Left kidney (tissue), 1 donor: ENCODE measurements at regions not wholly inside any gene's neighbourhood (a gene's known extent, or its start where the extent isn't known, plus 50 kb on each side); places are given as distances from the start of the nearest gene placed in this dataset.
"Not testable (repeated sequence)": the region's sequence is repeated elsewhere in the genome, so short reads cannot be mapped to it uniquely, and the experiment has no call there.

Source experiments
- DNase-seq: peaks from one replicate; pipeline ENCODE4 v3.0.0-alpha.2; 2013

DNA sequence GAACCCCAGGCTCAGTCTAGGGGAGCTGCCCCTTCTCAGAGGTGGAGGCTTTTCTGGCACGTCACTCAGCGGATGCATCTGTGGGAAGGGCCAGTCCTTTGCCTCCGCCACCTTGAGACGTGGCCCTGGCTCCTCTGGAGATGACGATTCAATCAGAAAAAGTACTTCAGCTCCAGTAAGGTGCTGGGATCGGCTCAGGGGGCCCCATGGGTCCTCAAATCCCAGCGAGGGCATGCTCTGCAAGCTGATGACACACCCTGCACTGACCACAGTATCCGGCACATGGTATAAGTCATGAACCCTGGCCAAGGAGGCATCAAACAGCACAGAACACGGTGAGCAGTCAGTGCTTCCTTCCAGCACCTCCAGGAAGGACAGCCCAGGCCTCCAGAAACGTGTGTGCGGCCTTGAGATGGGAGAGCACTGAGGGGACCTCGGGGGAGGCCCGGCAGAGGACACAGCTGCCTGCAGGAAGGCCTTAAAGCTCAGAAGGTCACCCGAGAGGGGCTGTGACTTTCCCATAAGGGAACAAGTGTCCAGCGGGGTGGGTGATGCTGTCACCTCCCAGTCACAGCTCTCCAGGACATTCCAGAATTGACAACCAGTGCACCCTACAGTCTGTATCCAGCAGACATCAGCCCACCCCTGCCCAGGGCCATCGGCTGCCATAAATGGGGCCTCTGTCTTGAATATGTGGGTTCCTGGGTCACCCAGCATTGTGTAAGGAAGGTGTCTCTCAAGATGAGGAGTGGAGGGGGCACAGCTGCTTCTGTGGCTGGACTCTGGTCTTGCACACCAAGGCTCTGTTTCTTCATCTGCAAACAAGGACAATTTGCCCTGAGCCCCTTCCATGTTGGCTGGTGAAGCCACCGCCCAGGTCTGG is 205.8 kb downstream of the NDUFA10 start:
- DNase-seq, result no peak

DNA sequence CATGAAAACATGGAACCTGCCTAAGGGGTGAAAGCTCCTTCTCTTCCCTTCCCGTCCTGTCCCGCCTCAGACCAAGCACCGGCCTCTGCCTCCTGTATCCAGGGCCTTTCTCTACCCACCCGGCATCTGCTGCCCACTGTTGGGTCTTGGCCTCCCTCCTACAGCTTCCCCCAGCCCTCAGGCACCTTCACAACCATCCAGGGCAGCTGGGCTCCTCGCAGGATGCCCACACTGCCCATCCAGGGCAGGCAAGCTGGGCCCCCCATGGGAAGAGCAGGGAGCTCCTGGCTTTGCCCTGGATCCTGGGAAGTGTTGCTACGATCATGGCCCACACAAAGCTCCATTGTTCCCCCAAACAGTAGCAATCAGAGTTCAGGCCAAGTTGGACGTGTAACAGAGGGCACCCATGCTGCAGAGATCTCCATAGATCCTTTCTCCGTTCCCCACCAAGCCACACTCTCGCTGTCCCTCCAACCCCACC is 206.6 kb downstream of the NDUFA10 start:
- DNase-seq, result no peak

DNA sequence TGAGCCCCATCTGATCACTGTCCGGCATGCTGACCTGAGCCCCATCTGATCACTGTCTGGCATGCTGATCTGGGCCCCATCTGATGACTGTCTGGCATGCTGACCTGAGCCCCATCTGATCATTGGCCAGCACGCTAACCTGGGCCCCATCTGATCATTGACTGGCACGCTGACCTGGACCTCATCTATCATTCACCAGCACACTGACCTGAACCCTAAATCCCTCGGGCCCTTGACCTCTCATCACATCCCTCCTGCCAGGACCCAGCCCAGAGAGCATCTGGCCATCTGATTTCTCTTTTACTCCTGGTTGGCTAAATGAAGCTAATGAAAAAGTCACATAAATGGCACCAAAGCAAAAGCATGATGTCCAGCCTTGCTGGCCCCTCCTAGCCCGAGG is 207.1 kb downstream of the NDUFA10 start:
- no peak for DNase-seq

DNA sequence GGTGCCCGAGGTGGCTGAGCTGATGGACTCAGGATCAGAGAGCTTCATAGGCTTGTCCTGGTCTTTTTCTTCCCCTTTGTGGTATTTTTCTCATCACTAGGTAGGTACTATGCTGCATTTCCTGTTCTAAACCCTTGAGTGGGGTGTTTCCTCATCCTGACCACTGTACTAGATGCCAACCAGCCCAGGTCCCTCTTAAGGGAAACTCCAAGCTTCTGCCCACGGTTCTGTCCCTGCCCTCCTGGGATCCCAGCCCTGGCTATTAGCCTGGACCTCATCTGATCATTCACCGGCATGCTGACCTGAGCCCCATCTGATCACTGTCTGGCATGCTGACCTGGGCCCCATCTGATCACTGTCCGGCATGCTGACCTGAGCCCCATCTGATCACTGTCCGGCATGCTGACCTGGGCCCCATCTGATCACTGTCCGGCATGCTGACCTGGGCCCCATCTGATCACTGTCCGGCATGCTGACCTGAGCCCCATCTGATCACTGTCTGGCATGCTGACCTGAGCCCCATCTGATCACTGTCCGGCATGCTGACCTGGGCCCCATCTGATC is 207.6 kb downstream of the NDUFA10 start:
- DNase-seq, result not testable (repeated sequence)

DNA sequence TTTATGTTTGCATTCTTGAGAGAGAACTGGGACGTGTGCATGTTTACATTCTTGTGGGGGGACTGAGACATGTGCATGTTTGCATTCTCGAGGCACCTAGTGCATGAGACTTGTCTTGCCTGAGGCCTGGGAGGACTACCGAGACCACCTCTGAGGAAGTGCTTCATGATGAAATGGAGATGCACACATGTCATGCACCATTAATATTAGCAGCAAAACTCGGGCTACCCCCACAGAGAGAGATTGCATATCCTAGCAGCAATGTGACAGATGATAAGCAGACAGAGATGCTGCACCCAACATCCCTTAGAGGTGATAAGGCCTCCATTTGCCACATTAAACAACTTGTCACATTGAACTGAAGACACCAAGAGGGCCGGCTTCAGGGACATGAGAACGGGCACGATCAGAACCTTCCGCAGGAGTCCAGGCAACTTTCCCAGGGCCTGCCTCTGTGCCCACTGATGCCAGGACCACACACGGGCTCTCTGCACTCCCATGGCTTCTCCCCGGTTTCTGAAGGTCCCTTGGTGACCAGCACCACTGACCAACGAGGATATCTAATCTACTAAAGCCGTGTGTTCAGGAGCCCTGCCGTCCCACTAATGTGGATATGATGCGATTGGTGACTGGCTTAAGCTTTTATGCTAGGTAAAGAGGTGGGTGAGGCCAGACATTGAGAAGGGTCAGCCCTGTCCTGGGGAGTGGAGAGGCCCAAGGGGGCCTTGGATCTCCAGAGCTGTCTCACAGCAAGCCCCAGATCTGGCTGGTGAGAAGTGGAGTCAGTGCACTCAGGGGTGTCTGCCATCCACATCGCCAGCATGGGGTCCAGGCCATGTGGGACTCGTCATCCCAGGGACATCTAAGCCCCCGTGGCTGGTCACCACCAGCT is 208.3 kb downstream of the NDUFA10 start:
- DNase-seq, result no peak

DNA sequence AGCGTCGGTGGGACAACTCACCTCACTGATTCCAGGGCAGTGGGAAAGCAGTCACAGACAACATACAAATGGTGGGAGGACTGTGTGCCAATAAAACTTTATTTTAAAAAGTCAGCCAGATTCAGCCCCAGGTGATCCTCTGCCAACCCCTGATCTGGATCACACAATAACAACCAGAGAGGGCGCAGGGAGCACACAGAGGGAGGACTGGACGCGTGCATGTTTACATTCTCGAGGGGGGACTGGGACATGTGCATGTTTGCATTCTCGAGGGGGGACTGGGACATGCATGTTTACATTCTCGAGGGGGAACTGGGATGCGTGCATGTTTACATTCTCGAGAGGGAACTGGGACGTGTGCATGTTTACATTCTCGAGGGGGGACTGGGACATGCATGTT is 209.5 kb downstream of the NDUFA10 start:
- no peak for DNase-seq

DNA sequence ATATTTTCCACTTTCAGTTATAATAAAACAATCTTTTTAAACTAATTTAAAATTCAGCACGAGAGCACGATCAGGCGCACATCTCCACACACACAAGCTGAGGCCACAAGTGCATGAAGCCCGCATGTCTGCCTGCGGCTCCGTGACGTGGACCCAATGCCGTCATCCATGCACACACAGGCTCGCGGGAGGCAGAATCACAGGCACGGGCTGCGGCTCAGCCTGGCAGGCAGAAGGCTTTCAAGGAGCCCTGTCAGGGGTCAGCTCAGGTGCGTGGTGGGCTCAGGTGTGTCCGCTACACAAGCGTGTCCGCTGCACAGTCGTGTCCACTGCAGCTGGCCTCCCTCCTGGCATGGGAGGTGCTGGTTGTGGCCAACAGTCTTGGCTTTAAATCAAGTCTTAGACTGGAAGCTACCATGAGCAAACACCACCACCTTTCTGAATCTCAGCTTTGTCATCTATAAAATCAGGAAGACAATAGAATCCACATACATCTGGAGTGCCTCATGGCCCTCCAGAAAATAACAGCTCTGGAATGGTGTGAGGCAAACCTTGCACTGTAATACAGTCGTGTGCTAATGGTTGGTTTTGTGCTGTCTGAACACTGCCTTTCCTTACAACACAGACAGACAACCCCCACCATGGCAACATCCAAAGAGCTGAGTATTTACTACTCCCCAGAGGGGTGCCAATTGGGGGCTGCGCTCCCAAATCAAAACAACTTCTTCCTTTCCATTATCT is 210.1 kb downstream of the NDUFA10 start:
- no peak for DNase-seq

DNA sequence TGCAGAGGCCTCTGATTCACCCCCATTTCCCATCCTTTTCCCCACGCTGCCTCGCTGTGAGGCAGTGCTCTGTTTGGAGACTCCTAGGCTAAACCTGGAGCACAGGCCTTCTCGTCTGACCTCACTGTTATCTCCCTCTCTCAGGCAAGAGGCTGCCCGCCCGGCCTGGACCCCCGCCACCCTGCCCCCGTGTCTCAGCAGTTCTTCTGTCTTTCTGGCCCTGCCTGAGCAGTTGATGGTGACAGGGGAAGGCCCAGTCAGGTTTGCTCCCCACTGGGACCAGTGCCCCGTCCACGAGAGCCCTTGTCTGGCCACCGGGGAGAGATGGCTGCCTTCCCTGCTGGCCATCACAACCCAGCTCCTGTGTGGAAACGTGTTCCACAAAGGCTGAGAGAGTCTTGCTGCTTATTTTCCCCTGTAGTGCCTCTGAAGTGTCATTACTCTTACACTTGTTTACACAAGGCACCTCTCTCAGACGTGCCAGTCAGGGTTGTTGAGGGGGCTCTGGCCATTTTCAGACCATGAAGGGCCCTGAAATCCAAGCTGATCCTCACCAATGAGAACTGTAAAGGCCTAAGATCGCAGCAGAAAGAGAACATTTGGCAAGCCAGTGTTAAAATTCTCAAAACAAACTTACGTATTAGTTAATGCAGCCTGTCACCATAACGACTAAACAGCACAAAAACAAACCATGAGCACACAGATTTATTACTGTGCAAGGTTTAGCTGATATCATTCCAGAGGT is 210.9 kb downstream of the NDUFA10 start:
- DNase-seq, result no peak

DNA sequence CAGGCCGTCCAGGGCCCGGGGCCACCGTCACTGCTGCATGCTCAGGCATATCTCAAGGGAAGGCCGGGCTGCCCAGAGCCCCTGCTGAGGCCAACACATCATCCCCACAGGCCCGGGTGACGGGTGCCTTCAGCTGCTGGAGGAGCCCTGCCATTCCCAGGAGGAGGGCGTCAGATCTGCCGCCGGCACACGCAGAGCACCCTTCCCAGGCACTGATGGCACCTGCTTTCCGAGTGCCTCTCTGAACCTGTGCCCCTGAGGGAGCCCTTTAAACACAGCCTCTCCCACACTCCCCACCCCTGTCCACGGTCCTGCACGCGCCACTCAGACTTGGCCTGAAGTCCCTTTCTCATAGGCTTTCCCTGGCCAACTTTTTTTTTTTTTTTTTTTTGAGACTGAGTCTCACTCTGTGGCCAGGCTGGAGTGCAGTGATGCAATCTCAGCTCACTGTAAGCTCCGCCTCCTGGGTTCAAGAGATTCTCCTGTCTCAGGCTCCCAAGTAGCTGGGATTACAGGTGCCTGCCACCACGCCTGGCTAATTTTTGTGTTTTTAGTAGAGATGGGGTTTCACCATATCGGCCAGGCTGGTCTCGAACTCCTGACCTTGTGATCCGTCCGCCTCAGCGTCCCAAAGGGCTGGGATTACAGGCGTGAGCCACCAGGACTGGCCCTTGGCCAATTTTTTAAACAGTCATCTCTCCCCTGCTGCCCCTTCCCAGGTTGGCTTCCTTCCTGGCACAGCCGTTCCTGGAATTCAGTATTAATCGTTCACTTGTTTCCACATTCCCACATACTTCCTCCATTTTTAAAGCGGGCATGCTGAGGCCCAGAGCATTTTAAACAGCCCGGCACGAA is 211.7 kb downstream of the NDUFA10 start:
- no peak for DNase-seq

DNA sequence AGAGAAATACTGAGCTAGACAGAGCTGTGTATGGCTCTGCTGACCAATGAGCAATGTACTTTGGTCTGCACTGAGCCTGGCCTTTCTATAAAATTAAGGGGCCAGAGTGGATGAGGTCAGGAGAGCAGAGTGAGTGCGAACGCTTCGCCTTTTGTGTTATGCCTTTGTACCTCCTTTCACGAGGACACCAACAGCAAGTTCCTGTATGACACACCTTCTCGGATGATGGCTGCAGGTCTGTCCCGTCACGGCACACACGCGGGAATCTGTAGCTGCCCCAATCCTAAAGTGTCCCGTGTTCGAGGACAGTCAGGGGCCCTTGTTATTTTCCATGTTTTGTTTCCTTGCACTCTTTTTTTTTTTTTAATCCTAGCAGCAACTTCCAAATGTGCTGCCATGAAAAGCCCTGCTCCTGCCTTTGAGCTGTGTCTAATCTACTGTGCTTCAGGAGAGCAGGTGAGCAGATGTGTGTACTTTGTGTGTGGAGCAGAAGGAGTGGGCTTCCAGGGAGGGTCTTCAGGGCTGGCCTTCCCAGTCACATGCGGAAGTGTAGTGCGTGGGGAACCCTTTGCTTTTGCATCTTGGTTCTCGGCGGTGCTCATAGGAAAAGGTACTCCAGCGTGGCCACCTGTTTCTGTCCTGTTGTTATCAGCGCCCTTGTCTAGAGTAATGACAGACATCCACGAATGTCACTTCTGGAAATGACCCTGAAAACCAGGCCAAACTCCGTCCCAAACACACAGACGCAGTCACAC is 213.2 kb downstream of the NDUFA10 start:
- DNase-seq, result no peak

DNA sequence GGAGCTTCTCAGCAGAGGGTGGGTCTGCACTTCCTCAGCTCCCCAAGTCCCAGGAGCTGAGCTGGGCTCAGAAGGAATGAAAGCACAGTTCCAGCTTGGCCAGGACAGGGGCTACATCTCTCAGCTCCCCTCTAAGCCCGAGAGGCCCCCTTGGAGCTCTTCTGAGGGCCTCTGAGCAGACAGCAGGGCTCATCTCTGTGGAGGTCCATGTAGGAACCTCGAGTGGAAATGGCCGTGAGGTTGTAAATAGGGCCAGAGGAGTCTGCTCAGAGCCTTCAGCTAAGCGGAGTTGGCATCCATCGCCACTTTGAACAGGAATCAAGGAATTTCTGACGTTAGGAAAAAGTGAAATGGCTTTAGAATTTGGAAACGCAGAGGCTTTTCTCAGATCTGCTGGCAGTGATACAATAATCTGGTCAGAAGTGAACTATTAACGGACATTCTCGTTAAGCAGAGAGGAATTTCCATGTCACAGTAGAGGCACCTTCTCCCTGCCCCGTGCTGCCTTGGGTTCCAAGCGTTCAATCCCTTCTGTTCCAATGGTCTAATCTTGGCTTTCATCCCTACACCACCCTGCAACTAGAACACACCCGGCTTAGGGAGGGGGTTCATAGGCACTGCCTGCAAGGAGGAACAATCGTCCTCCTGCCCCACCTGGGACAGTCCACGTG is 213.9 kb downstream of the NDUFA10 start:
- DNase-seq, result no peak

DNA sequence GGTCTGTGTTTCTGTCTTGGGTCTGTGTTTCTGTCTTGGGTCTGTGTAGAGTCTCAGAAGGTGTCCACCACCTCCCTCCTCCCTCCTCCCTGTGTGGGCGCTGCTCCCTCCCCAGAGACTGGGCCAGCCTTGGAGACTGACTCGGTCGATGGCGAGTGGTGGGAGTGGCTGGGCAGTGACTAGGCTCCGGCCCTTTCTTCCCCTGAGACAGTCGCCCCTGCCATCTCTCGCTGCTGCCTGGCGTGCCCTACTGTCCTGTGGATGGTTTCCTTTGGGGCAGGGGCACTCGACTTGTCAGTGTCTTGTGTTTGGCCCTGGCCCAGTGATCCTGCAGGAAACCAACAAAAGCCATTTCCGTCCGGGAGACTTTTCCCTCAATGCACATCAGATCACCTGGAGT is 215.8 kb downstream of the NDUFA10 start:
- no peak for DNase-seq

DNA sequence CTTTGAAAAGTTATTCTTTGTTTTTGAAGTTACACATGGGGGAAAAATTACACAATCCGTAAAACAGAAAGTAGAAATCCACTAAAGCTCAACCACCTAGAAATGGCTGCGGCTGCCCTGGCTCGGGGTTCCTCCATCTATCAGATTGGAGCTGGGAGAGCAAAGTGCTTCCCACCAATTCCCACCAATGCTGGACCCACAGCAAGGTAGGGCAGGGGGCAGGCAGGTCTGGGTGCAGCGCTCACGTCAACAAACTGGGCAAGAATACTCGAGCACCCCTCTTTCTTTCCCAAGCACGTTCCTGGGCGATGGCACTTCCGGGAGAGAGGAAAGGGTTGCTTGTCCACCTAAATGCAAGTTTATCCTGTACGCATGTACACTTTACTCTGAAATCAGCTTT is 217.6 kb downstream of the NDUFA10 start:
- DNase-seq, result no peak

DNA sequence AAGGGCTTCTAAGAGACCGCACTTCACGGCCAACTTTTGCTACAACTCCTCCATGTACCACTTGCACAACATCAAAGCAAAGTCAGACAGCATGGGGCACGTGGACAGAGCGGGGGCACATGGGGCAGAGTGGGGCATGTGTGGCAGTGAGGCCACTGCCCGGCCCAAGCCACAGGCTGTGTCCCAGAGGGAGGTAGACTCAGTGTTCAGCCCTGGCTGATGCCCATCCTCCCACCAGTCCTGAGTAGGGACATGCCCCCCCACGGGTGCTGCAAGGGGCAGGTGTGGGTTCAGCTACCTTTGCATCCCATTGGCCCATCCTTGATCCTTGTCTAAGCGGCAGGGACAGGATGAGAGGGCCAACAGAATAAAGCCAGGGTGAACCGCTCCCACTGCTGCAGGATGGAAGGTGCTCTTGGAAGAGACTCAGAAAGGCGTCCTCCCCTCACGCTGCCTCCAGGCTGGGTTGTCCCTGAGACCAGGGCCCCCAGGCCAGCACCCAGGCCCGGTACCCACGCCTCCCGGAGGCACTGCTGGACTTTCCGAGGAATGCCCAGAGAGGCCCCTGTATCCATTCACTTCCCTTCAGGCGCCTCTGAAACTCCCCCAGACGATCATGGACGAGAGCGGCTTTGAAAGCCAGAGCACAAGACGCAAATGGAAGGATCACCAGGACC is 218.2 kb downstream of the NDUFA10 start:
- DNase-seq, result no peak

DNA sequence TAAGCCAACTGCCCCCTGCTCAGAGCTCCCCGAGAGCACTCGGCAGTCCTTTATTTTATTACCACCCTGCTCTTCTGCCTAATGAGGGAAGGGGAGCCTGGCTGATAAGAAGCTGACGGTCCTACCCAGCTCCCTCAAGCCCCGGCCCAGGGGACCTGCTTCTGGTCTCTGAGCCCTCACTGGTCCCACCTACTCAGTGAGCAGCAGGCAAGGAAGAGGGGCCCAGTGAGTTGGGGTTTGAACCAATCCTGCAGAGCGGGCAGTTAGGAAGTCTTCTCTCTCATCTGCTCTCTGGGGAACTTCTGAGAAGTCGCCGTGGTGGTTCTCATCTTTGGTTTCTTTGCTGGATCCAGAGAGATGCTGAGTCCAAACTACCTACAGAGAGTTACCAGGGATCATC is 218.9 kb downstream of the NDUFA10 start:
- no peak for DNase-seq

DNA sequence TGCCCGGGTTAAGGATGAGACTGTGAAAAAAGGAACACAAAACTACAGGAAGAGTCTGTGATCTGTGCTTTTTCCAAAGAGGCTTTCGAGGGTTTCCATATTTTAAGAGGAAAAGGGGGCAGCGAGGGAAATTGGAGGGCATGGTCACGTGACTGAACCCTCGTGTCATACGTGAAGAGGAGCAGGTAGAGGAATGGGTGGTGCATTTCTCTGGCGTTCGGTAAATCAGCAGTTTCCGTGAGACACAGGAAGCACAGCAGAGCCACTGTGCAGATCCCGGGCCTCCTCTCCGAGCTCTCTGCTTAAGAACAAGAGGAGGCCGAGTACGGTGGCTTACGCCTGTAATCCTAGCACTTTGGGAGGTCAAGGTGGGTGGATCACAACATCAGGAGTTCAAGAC is 219.7 kb downstream of the NDUFA10 start:
- DNase-seq, result no peak

DNA sequence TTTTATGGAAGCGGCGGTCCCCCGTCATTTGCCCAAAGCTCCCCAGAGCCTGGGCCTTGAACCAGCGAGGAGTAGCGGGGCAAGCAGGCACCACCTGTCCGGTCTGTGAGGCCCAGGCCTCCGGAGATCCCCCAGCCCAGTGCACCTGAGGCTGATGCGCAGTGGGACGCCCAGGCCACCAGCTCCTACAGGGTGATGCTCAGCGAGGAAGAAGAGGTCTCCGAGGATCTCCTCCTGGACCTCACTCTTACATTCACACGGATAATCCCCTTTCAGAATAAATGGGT is 220.2 kb downstream of the NDUFA10 start:
- no peak for DNase-seq
